ENCODE measurements at regions not wholly inside any gene's neighbourhood (a gene's known extent, or its start where the extent isn't known, plus 50 kb on each side); places are given as distances from the start of the nearest gene placed in this dataset.

DNA sequence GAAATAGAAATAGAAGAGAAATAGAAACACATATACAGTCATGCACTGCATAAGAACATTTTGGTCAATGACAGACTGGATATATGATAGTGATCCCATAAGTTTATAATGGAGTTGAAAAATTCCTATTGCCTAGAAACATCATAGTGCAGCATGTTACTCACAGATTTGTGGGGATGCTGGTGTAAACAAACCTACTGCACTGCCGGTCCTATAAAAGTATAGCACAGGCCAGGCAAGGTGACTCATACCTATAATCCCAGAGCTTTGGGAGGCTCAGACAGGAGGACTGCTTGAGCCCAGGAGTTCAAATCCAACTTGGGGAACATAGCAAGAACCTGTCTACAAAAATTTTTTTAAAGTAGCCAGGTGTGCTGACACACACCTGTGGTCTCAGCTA lies 240.6 kb upstream of the MAP3K1 start:
- DNase-seq, result no peak
- intact Hi-C loops (cut with DNase I), result no loop called here

DNA sequence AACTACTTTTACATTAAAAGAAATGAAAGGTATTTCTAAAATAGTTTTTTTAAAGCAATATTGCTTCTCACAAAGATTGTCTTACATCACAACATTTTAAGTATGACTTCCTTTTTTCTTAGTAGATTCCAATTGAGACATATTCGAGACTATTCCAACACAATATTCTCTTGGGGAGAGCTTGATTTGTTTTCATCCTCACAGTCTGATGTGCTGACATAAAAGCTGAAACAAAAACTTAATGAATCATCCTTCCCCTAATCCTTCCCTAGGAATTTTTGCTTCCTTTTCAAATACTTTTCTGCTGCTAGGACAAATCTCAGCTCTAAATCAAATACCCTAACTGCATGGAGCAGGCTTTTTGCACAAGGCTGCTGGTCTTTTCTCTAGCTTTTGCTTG lies 245.8 kb upstream of the MAP3K1 start:
- ATAC-seq, result no peak
- no peaks in the 10 kb centered on the region for H3K27me3 ChIP-seq
- H3K4me3 ChIP-seq, result no peak overlapping the region
- TF ChIP-seq POLR2A (IDR thresholded peaks at IDR 0.05) (no peak), CTCF (IDR thresholded peaks at IDR 0.05) (no peak)
- intact Hi-C loops (cut with DNase I), result no loop called here
- H3K36me3 ChIP-seq, result no peaks in the 10 kb centered on the region
- no peaks in the 10 kb centered on the region for H3K9me3 ChIP-seq
- no peak overlapping the region for H3K27ac ChIP-seq
- H3K4me1 ChIP-seq, result no peaks in the 10 kb centered on the region
- no peak for DNase-seq
- WGBS (ENCODE audit: insufficient coverage, low coverage, low lambda C conversion rate, missing lambda C conversion rate), result 31% methylated on average over 1 of the region's 1 CpG

More for the DNA sequence above, 240.6 kb upstream of the MAP3K1 start:
- WGBS (ENCODE audit: insufficient coverage, low coverage, low lambda C conversion rate, missing lambda C conversion rate), result 100% methylated on average over 1 of the region's 1 CpG
- Histone ChIP-seq H3K9me3 (no peaks in the 10 kb centered on the region), H3K27me3 (no peaks in the 10 kb centered on the region), H3K36me3 (no peaks in the 10 kb centered on the region), H3K27ac (no peak overlapping the region), H3K4me3 (no peak overlapping the region), H3K4me1 (no peaks in the 10 kb centered on the region)
- no peak for TF ChIP-seq CTCF (IDR thresholded peaks at IDR 0.05)
- TF ChIP-seq POLR2A (IDR thresholded peaks at IDR 0.05), result no peak
- no peak for ATAC-seq

GRCh38 chr5:56569076-56569475 lies 246.3 kb upstream of the MAP3K1 start:
- Histone ChIP-seq H3K4me1 (no peaks in the 10 kb centered on the region), H3K9me3 (no peaks in the 10 kb centered on the region), H3K36me3 (no peaks in the 10 kb centered on the region), H3K27ac (no peak overlapping the region), H3K27me3 (no peaks in the 10 kb centered on the region), H3K4me3 (no peak overlapping the region)
- intact Hi-C loops (cut with DNase I), result no loop called here
- no peak for TF ChIP-seq POLR2A (IDR thresholded peaks at IDR 0.05)
- DNase-seq (no peak), ATAC-seq (no peak)
- WGBS (ENCODE audit: insufficient coverage, low coverage, low lambda C conversion rate, missing lambda C conversion rate), result 66% methylated on average over 3 of the region's 3 CpGs

DNA sequence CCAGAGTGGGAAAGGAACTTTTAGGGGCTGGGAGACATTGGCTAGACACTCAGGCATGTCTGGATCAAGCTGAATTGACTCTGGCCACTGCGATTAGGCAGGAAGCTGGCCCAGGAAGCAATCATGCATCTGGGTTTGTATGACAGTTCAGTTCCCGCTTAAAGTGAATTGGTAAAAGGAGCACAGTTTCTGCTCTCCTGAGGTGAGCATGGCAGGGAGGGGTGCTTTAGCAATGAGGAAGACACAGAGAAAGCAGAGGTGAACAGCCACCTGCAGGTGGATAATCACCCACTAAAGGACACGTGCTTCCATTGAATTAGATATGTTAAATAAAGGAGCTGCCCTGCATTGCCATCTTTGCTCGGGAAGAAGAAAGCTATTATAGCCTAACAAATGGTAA lies 248.1 kb upstream of the MAP3K1 start:
- H3K4me1 ChIP-seq, result no peaks in the 10 kb centered on the region
- no peaks in the 10 kb centered on the region for H3K36me3 ChIP-seq
- H3K4me3 ChIP-seq, result no peak overlapping the region
- WGBS (ENCODE audit: insufficient coverage, low coverage, low lambda C conversion rate, missing lambda C conversion rate), result 56% methylated on average over 4 of the region's 4 CpGs
- DNase-seq (no peak), ATAC-seq (no peak)
- no peak overlapping the region for H3K27ac ChIP-seq
- no peaks in the 10 kb centered on the region for H3K27me3 ChIP-seq
- TF ChIP-seq POLR2A (IDR thresholded peaks at IDR 0.05), result no peak
- no peak for TF ChIP-seq CTCF (IDR thresholded peaks at IDR 0.05)
- intact Hi-C loops (cut with DNase I), result no loop called here
- no peaks in the 10 kb centered on the region for H3K9me3 ChIP-seq

GRCh38 chr5:56566374-56567249 lies 248.7 kb upstream of the MAP3K1 start:
- intact Hi-C loops (cut with DNase I), result no loop called here
- no peaks in the 10 kb centered on the region for H3K27me3 ChIP-seq
- WGBS (ENCODE audit: insufficient coverage, low coverage, low lambda C conversion rate, missing lambda C conversion rate), result 65% methylated on average over 12 of the region's 12 CpGs
- no peak overlapping the region for H3K27ac ChIP-seq
- H3K36me3 ChIP-seq, result no peaks in the 10 kb centered on the region
- ATAC-seq (peak in 1 of 4 donors; percentile 28), DNase-seq (no peak)
- no peak overlapping the region for H3K4me3 ChIP-seq
- TF ChIP-seq POLR2A (IDR thresholded peaks at IDR 0.05) (no peak), CTCF (IDR thresholded peaks at IDR 0.05) (no peak)
- no peaks in the 10 kb centered on the region for H3K4me1 ChIP-seq
- H3K9me3 ChIP-seq, result no peaks in the 10 kb centered on the region

Measured in right lobe of liver (tissue), 6 donors.